GM12865 (cell line): ENCODE measurements at regions not wholly inside any gene's neighbourhood (a gene's known extent, or its start where the extent isn't known, plus 50 kb on each side); places are given as distances from the start of the nearest gene placed in this dataset.

Source experiments
- DNase-seq: peaks from one replicate; pipeline ENCODE4 v3.0.0; 2010; ENCODE audit warnings: low read depth
- H3K4me3 ChIP-seq: 2 replicates; pipeline ENCODE4 v1.5.1; 2011; ENCODE audit warnings: mild to moderate bottlenecking, low read depth, low read length, control low read depth
- TF ChIP-seq, protein P1 (sequence below): IDR thresholded peaks from 2 replicates; pipeline ENCODE4 v1.5.1; 2011; ENCODE audit warnings: low read length, control low read depth, low read depth, inconsistent platforms; ENCODE audit not compliant: insufficient read depth; ENCODE audit errors: missing control alignments

DNA sequence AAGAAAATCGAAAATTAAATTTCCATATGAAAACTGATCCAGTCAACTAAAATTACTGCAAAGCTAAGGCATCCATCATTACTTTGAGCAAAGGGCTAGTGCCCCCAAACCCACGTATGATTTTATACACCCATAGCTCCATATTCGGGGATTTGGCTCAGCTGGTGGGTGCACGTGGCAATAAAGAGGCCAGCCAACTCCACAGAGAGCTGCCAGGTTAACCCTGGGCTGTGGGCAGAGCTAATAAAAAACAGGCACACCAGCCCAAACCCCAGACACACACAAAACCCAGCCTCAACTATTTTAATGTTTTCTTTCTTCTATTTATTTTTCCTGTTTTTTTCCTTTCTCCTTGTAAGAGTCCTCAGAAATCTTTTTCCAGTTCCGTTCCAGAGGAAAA is 151.3 kb upstream of the SOX11 start:
- TF ChIP-seq, protein P1, sequence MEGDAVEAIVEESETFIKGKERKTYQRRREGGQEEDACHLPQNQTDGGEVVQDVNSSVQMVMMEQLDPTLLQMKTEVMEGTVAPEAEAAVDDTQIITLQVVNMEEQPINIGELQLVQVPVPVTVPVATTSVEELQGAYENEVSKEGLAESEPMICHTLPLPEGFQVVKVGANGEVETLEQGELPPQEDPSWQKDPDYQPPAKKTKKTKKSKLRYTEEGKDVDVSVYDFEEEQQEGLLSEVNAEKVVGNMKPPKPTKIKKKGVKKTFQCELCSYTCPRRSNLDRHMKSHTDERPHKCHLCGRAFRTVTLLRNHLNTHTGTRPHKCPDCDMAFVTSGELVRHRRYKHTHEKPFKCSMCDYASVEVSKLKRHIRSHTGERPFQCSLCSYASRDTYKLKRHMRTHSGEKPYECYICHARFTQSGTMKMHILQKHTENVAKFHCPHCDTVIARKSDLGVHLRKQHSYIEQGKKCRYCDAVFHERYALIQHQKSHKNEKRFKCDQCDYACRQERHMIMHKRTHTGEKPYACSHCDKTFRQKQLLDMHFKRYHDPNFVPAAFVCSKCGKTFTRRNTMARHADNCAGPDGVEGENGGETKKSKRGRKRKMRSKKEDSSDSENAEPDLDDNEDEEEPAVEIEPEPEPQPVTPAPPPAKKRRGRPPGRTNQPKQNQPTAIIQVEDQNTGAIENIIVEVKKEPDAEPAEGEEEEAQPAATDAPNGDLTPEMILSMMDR, result no peak
- H3K4me3 ChIP-seq, result no peak overlapping the region
- no peak for DNase-seq

DNA sequence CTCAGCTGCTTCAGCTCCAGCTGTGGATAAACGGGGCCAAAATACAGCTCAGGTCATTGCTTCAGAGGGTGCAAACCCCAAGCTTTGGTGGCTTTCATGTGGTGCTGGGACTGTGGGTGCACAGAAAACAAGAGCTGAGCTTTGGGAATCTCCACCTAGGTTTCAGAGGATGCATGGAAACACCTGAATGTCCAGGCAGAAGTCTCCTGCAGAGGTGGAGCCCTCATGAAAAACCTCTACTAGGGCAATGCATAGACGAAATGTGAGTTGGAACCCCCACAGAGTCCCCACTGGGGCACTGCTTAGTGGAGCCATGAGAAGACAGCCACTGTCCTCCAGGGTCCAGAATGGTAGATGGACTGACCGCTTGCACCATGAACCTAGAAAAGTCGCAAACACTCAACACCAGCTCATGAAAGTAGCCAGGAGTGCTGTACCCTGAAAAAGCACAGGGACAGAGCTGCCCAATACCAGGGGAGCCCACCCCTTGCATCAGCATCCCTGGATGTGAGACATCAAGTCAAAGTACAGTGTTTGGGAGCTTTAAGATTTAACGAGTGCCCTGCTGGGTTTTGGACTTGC is 147.9 kb upstream of the SOX11 start:
- no peak for DNase-seq
- TF ChIP-seq, protein P1, result no peak
- no peak overlapping the region for H3K4me3 ChIP-seq

DNA sequence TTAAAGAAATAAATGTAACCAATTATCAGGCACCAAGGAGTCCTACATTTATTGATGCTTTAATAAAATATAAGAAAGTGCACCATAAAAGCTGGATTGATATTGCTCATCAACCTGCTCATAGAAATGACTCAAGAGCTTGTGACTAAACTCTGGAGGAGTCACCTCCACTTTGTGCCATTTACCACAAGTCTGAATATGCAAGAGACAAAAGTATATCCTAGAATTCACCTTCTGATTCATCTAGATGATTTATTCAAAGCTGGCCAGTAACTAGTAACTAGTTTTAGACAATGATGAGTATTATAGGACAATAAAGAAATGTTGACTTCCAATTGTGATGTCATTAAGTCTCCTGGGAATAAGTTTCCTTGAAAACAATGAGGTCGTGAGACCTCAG is 146.0 kb upstream of the SOX11 start:
- TF ChIP-seq, protein P1, result no peak
- no peak overlapping the region for H3K4me3 ChIP-seq
- no peak for DNase-seq

DNA sequence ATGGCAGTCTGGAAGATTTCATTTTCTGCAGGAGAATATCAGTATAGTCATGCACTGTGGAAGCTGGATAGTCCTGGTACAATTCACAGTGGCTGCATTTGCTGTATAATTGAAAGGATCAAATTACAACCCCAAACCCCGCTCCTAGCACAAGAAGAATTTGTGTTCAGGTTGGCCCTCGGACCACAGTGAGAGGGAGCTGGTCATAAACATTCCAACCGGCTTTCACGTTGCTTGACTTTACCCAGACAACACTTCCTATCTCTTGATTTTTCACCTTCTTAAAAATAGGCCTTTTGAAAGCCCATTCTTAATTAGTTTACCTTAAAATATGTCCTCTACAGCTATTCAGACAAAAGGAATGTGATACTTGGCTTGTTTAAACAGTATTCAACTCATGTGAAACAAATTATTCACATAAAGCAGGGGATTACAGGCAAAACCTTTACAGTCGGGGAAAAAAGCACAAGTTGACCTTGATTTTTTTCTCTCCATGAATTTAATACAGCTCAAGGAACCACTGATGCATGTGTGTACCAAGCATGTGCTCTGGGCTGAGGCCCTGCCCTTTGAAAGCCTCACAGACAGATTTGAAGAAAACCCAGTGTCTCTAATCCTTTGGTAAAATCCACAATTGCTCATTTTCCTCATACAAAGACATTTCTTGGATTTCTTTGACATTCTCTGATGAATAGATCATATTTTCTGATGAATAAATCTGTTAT is 143.0 kb upstream of the SOX11 start:
- no peak overlapping the region for H3K4me3 ChIP-seq
- TF ChIP-seq, protein P1, result no peak
- DNase-seq, result no peak

DNA sequence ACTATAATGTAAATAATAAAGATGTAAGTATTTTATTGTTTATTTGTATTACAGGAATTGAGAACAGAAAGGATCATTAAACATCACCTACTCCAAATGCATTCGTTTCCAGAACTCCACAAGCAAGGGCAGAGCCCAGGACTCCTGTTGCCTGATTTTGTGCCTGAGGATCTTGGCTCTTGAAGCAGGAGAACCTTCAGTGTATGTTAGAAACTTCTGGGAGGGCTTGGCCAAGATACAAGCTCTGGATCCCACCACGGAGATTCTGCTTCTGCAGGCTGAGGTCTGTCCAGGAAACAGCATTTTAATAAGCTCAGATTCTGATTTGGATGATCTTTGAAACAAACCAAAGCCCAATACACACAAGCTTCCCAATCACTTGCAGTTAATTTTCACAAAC is 142.4 kb upstream of the SOX11 start:
- H3K4me3 ChIP-seq, result no peak overlapping the region
- no peak for DNase-seq
- TF ChIP-seq, protein P1, result no peak

DNA sequence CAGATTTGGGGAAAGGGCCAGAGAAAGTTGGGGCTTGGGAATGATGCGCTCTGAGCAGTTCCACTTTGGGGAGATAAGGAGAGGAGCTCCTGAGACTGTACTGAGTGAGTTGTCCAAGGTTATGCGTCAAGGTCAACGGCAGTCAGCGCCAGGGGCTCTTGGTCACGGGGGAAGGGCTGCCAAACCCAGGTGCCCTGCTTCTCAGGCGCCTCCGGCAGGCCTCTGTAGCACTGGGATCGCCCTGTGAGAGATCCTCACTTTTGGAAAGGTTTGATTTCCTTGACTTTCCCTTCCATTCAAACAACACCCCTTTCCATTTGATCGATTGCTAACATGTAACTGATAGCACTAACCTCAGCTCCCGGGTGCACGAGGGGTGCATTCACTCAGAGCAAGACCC is 136.5 kb upstream of the SOX11 start:
- H3K4me3 ChIP-seq, result no peak overlapping the region
- no peak for DNase-seq
- TF ChIP-seq, protein P1, result no peak

DNA sequence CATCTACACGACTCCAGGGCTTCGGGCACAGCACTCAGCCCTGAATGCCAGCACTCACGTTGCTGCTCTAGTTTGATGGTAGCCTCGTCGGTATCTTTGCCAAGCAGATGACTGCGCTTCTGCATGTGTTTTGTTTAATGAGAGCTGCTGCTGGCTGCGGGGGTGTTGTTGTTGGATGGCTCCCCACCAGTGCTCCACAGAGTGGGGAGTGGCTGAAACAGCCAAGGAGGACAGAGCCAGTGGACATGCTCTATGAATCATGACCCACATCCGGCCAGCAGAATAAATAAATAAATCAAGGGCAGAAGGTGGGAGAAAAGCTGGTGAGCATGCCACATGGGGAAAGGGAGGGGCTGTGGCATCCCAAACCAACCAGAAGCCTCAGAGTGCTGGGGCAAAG is 131.2 kb upstream of the SOX11 start:
- TF ChIP-seq, protein P1, result no peak
- H3K4me3 ChIP-seq, result no peak overlapping the region
- DNase-seq, result no peak
